GM12892 (cell line): ENCODE measurements at regions not wholly inside any gene's neighbourhood (a gene's known extent, or its start where the extent isn't known, plus 50 kb on each side); places are given as distances from the start of the nearest gene placed in this dataset.

Source experiments
- POLR2A ChIP-seq: IDR thresholded peaks from 2 replicates; pipeline ENCODE4 v1.6.1; 2011; ENCODE audit warnings: low read depth, low read length, control low read depth
- POLR2AphosphoS5 ChIP-seq: IDR thresholded peaks from 2 replicates; pipeline ENCODE4 v1.6.1; 2011; ENCODE audit warnings: low read depth, low read length, control low read depth
- TAF1 ChIP-seq: IDR thresholded peaks from 2 replicates; pipeline ENCODE4 v1.6.1; 2011; ENCODE audit warnings: low read depth, mild to moderate bottlenecking, control low read depth, low read length, borderline replicate concordance

DNA sequence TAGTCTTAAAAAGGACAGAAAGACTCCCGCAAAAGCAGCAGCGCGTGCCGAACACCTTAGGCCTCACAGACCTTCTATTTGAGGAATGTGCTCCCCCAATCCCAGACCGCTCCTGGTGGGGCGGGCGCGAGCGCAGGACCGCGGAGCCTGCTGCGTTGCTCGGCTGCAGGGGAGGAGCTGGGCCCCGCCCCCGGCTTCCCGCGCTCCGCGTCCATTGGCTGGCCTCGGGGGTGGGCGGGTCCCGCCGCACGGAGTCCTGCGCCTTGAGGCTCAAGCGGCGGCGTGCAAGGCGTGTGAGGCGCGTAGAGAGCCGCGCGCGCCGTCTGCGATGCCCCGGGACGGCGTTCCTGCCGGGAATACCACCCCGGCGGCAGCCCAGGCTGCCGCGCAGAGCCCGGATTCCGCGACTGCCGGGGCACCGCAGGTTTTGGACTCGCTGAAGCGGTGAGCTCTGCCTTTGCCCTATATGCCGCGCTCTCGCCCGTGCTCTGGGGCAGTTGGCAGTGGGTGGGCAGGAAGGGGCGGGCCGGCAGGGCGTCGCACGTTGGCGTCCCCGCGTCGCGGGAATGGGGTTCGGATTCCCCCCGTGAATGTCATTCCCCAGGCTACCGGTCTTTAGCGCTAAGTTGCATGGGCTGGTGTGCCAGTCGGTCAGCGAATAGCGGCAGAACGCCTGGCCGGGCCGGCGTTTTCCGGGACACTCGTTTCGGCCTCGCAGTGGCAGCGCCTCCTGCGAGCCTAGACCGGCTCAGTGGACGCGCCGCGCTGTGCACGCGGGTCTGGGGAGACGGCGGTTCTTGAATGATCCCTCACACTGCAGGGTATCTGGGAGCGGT lies 49.6 kb upstream of the PAIP2B start:
- TF ChIP-seq POLR2A = peak; percentile 58; the same call in 1 of the 2 replicates
- no peak for TF ChIP-seq POLR2AphosphoS5
- no peak for TF ChIP-seq TAF1
